Stomach (tissue), 4 donors: ENCODE measurements at regions not wholly inside any gene's neighbourhood (a gene's known extent, or its start where the extent isn't known, plus 50 kb on each side); places are given as distances from the start of the nearest gene placed in this dataset.

ENCODE experiments used
- EP300 ChIP-seq: sonication (generic); formaldehyde crosslinking; IDR thresholded peaks from one replicate; pipeline ENCODE4 v1.6.1; 2017; ENCODE audit warnings: antibody characterized with exemption
- POLR2A ChIP-seq, 4 donors: fragments of 450-650 bp; IDR thresholded peaks; one replicate each; pipeline ENCODE4 v1.6.1; 2016; ENCODE audit warnings: antibody characterized with exemption in 4 of 4, control low read depth in 2 of 4, mild to moderate bottlenecking in 1 of 4, moderate library complexity in 1 of 4
- POLR2AphosphoS5 ChIP-seq, 3 donors: sonication (generic); formaldehyde crosslinking; IDR thresholded peaks; one replicate each; pipeline ENCODE4 v1.6.1; 2016; ENCODE audit warnings: antibody characterized with exemption in 3 of 3
- TF ChIP-seq, protein P1 (sequence below), 7 experiments: fragments of 450-650 bp in 4 of 7; fragments of 200-600 bp in 3 of 7; sonication (generic) in 3 of 7; IDR thresholded peaks; one replicate each; pipeline ENCODE4 v1.5.1; 2016 to 2019; ENCODE audit warnings: antibody characterized with exemption in 7 of 7, control low read depth in 2 of 7, mild to moderate bottlenecking in 1 of 7

DNA sequence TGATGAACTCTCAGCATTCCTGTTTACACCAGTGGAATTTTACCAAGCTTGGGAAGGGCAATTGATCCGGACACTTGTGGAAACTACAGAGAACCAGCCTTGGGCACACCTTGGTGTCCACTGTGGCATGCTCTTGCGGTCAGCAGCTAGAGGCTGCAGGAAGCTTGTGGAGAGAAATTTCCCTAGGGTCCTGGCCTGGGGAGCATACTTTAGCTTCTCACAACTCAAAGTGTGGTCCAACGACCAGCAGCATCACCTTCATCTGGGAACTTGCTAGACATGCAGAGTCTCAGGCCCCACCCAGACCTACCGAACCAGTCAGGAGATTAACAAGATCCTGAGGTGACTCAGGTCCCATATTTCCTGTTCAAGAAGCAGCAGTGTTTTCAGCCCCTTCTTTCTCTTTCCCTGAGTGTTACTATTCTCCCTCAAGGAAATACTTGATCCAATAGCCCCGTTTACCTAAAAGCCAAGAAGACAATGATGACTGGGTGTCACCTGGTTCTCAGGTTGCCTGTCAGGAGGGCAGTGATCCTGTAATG, 55.7 kb upstream of the KCNE2 start:
- TF ChIP-seq, protein P1, sequence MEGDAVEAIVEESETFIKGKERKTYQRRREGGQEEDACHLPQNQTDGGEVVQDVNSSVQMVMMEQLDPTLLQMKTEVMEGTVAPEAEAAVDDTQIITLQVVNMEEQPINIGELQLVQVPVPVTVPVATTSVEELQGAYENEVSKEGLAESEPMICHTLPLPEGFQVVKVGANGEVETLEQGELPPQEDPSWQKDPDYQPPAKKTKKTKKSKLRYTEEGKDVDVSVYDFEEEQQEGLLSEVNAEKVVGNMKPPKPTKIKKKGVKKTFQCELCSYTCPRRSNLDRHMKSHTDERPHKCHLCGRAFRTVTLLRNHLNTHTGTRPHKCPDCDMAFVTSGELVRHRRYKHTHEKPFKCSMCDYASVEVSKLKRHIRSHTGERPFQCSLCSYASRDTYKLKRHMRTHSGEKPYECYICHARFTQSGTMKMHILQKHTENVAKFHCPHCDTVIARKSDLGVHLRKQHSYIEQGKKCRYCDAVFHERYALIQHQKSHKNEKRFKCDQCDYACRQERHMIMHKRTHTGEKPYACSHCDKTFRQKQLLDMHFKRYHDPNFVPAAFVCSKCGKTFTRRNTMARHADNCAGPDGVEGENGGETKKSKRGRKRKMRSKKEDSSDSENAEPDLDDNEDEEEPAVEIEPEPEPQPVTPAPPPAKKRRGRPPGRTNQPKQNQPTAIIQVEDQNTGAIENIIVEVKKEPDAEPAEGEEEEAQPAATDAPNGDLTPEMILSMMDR (IDR thresholded peaks at IDR 0.05) = no peak
- TF ChIP-seq EP300 (no peak), POLR2A (IDR thresholded peaks at IDR 0.05) (no peak), POLR2AphosphoS5 (IDR thresholded peaks at IDR 0.05) (no peak)
